ENCODE measurements at regions not wholly inside any gene's neighbourhood (a gene's known extent, or its start where the extent isn't known, plus 50 kb on each side); places are given as distances from the start of the nearest gene placed in this dataset.
A peak's percentile ranks its signal among the peaks of the same experiment; 100 is the strongest.
"Not testable (repeated sequence)": the region's sequence is repeated elsewhere in the genome, so short reads cannot be mapped to it uniquely, and the experiment has no call there.

GRCh38 chr14:71165121-71166031 lies 258.1 kb downstream of the PCNX1 start:
- DNase-seq (ENCODE audit: low spot score), result peak; percentile 44

GRCh38 chr14:71166180-71166837 lies 259.1 kb downstream of the PCNX1 start:
- peak; percentile 30 for DNase-seq (ENCODE audit: low spot score)

- DNase-seq (ENCODE audit: low spot score), result not testable (repeated sequence)
Observed at GRCh38 chr14:71167325-71167950, 260.2 kb downstream of the PCNX1 start.

GRCh38 chr14:71168161-71168560 lies 260.9 kb downstream of the PCNX1 start:
- not testable (repeated sequence) for DNase-seq (ENCODE audit: low spot score)

- no peak for DNase-seq (ENCODE audit: low spot score)
Observed at GRCh38 chr14:71168564-71169427, 261.5 kb downstream of the PCNX1 start.

- DNase-seq (ENCODE audit: low spot score), result no peak
Observed at GRCh38 chr14:71169861-71170260, 262.6 kb downstream of the PCNX1 start.

GRCh38 chr14:71175491-71175890 lies 268.2 kb downstream of the PCNX1 start:
- DNase-seq (ENCODE audit: low spot score), result peak; percentile 21

GRCh38 chr14:71179066-71179465 lies 271.8 kb downstream of the PCNX1 start:
- DNase-seq (ENCODE audit: low spot score), result no peak

GRCh38 chr14:71180397-71180796 lies 273.1 kb downstream of the PCNX1 start:
- no peak for DNase-seq (ENCODE audit: low spot score)

- no peak for DNase-seq (ENCODE audit: low spot score)
Observed at GRCh38 chr14:71181215-71182003, 274.1 kb downstream of the PCNX1 start.

GRCh38 chr14:71183876-71184689 lies 276.8 kb downstream of the PCNX1 start:
- DNase-seq (ENCODE audit: low spot score), result no peak

- no peak for DNase-seq (ENCODE audit: low spot score)
Observed at GRCh38 chr14:71185637-71186036, 278.4 kb downstream of the PCNX1 start.

- no peak for DNase-seq (ENCODE audit: low spot score)
Observed at GRCh38 chr14:71187633-71188356, 280.5 kb downstream of the PCNX1 start.

GRCh38 chr14:71190770-71191374 lies 283.6 kb downstream of the PCNX1 start:
- no peak for DNase-seq (ENCODE audit: low spot score)

GRCh38 chr14:71193663-71194062 lies 286.4 kb downstream of the PCNX1 start:
- DNase-seq (ENCODE audit: low spot score), result no peak

GRCh38 chr14:71194251-71194650 lies 287.0 kb downstream of the PCNX1 start:
- DNase-seq (ENCODE audit: low spot score), result no peak

GRCh38 chr14:71196921-71197320 lies 289.7 kb downstream of the PCNX1 start:
- no peak for DNase-seq (ENCODE audit: low spot score)

- no peak for DNase-seq (ENCODE audit: low spot score)
Observed at GRCh38 chr14:71198687-71199086, 291.4 kb downstream of the PCNX1 start.

- DNase-seq (ENCODE audit: low spot score), result no peak
Observed at GRCh38 chr14:71201840-71202239, 294.6 kb downstream of the PCNX1 start.

Data from A172 (cell line).